DND-41 (cell line): ENCODE measurements at regions not wholly inside any gene's neighbourhood (a gene's known extent, or its start where the extent isn't known, plus 50 kb on each side); places are given as distances from the start of the nearest gene placed in this dataset.
"Not testable (repeated sequence)": the region's sequence is repeated elsewhere in the genome, so short reads cannot be mapped to it uniquely, and the experiment has no call there.

Source experiments
- ATAC-seq: fragments of 200-7000 bp; cut with Tn5 transposase; 3 replicates; pipeline ENCODE4 v1.9.1; 2021; ENCODE audit warnings: low read depth; ENCODE audit not compliant: insufficient read depth
- DNase-seq: peaks from one replicate; pipeline ENCODE4 v3.0.0-alpha.2; 2020
- H2AFZ ChIP-seq: 2 replicates; pipeline ENCODE4 v1.6.0; 2012; ENCODE audit warnings: low read depth, low read length
- H3K27ac ChIP-seq: 2 replicates; pipeline ENCODE4 v1.5.1; 2012; ENCODE audit warnings: low read length, inconsistent platforms
- H3K27me3 ChIP-seq: fragments of 200-600 bp; sonication (generic); 2 replicates; pipeline ENCODE4 v1.6.0; 2012; ENCODE audit warnings: low read length, mild to moderate bottlenecking, inconsistent platforms; ENCODE audit not compliant: insufficient read depth, poor library complexity
- H3K36me3 ChIP-seq: 2 replicates; pipeline ENCODE4 v1.5.1; 2012; ENCODE audit warnings: low read length, inconsistent platforms; ENCODE audit not compliant: insufficient read depth
- H3K4me1 ChIP-seq: 2 replicates; pipeline ENCODE4 v1.5.1; 2012; ENCODE audit warnings: mild to moderate bottlenecking, low read length; ENCODE audit not compliant: insufficient read depth
- H3K4me2 ChIP-seq: 2 replicates; pipeline ENCODE4 v1.6.0; 2012; ENCODE audit warnings: mild to moderate bottlenecking, moderate library complexity, low read length, inconsistent platforms; ENCODE audit not compliant: insufficient read depth
- H3K4me3 ChIP-seq, 2 experiments: fragments of 200-600 bp in 1 of 2; shearing (Covaris generic) in 1 of 2; 2 replicates each; pipeline ENCODE4 v1.5.1; 2012 to 2016; ENCODE audit warnings: inconsistent platforms in 2 of 2, low read length in 2 of 2, mild to moderate bottlenecking in 2 of 2, low read depth in 1 of 2, moderate library complexity in 1 of 2
- H3K79me2 ChIP-seq: 2 replicates; pipeline ENCODE4 v1.6.0; 2012; ENCODE audit warnings: low read length, inconsistent platforms; ENCODE audit not compliant: insufficient read depth
- H3K9ac ChIP-seq: 2 replicates; pipeline ENCODE4 v1.6.0; 2012; ENCODE audit warnings: low read depth, mild to moderate bottlenecking, inconsistent platforms, low read length, moderate library complexity
- H3K9me3 ChIP-seq: 2 replicates; pipeline ENCODE4 v1.5.1; 2012; ENCODE audit warnings: low read length, moderate library complexity, mild to moderate bottlenecking, inconsistent platforms; ENCODE audit not compliant: insufficient read depth, severe bottlenecking
- H4K20me1 ChIP-seq: 2 replicates; pipeline ENCODE4 v1.6.0; 2012; ENCODE audit warnings: low read length; ENCODE audit not compliant: insufficient read depth
- EZH2 ChIP-seq: IDR thresholded peaks from 3 replicates; pipeline ENCODE4 v1.6.1; 2012; ENCODE audit warnings: borderline replicate concordance, low read depth, mild to moderate bottlenecking, moderate library complexity, low read length, inconsistent platforms; ENCODE audit not compliant: severe bottlenecking
- TF ChIP-seq, protein P1 (sequence below): IDR thresholded peaks from 2 replicates; pipeline ENCODE4 v1.5.1; 2012; ENCODE audit warnings: borderline replicate concordance, low read length, moderate library complexity, mild to moderate bottlenecking; ENCODE audit not compliant: poor library complexity, severe bottlenecking; ENCODE audit errors: extremely low read depth

DNA sequence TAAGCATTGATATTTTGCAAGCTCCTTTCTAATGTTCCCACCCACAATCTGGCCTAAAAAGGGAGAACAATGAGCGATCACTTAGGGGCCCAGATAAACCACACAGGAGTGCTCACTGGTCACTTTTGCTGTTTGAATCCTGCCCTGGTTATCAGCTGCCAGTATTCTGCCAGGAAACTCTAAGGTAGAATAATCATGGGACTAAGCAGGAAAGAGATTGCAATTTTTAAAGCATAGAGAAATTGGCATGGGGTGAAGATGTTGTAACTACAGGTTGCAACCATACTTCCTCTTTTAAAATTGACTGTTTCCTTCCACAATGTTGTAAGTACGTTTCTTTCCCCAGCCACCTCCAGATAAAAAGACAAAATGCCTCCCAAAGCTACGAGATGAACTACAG, 251.2 kb upstream of the CDH11 start:
- Histone ChIP-seq H3K9me3 (no peaks in the 10 kb centered on the region), H3K4me3 (no peak overlapping the region), H3K4me1 (no peaks in the 10 kb centered on the region), H3K4me2 (no peak overlapping the region), H3K36me3 (no peaks in the 10 kb centered on the region), H3K9ac (no peak overlapping the region), H3K27ac (no peak overlapping the region), H4K20me1 (no peaks in the 10 kb centered on the region), H3K79me2 (no peaks in the 10 kb centered on the region), H2AFZ (no peak overlapping the region), H3K27me3 (no peaks in the 10 kb centered on the region)
- DNase-seq = no peak
- ATAC-seq = no peak
- no peak for TF ChIP-seq EZH2
- TF ChIP-seq, protein P1, sequence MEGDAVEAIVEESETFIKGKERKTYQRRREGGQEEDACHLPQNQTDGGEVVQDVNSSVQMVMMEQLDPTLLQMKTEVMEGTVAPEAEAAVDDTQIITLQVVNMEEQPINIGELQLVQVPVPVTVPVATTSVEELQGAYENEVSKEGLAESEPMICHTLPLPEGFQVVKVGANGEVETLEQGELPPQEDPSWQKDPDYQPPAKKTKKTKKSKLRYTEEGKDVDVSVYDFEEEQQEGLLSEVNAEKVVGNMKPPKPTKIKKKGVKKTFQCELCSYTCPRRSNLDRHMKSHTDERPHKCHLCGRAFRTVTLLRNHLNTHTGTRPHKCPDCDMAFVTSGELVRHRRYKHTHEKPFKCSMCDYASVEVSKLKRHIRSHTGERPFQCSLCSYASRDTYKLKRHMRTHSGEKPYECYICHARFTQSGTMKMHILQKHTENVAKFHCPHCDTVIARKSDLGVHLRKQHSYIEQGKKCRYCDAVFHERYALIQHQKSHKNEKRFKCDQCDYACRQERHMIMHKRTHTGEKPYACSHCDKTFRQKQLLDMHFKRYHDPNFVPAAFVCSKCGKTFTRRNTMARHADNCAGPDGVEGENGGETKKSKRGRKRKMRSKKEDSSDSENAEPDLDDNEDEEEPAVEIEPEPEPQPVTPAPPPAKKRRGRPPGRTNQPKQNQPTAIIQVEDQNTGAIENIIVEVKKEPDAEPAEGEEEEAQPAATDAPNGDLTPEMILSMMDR = no peak

DNA sequence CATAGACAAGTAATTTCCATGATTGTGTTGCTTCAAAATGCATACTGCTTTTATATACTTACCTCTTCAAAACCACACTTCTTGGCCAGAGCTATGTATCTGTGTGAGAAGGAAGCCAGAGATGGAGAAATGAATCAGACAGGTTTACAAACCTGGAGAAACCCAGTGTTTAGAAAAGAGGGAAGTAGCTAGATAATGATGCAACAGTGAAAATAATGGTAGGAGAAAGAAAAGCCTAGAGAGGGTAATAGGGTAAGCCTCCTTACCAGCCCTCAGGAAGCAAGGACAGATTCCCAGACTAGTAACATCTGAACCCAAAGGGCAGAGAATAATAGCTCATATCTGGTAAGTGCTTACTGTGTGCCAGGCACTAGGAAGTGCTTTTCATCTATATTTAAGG, 250.3 kb upstream of the CDH11 start:
- no peak for ATAC-seq
- no peak for TF ChIP-seq EZH2
- TF ChIP-seq, protein P1 = no peak
- no peak overlapping the region for H2AFZ ChIP-seq

DNA sequence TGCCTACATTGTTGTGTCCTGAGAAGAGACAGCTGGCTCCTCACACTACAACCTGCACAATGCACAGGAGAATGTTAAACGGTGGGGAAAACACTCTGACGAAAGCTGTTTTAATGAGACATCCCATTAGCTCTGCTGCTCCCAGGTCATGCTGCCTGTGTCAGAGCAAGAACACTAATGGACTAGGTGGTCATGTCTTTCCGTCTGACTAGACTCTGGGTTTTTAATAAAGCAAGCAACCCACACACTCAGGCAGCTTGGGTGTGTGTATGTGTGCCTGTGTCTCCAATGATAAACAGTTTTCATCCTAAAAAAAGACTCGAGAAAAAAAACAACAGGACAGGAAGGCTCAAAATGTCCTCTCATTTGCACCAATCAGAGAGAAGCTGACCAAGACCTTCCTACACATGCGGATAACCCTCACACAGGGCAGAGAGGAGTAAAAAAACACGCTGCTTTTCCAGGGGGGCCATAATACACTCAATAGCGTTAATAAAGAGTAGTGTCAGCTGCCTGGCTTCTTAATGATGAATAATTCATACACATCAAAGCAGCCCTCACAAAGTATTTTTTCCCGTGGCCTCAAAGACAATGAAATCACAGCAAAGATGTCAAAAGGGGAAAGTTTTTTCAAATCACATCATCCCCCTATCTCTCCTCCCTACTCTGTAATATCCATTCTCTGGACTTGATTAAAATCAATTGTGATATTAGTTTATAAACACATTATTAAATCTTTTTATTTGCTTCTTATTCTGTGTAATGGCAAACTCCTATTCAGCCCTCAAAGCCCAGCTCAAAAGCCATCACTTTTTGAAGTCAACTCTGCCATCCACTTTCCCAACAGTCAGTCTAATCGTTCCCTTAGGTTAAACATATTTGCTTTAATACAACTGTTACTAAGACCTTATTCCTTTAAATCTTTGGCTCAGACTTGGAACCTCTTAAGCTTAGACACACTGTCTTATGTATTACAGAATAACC, 244.2 kb upstream of the CDH11 start:
- ATAC-seq = no peak

More for the DNA sequence above, 250.3 kb upstream of the CDH11 start:
- no peak overlapping the region for H3K4me2 ChIP-seq
- no peak overlapping the region for H3K4me3 ChIP-seq
- no peaks in the 10 kb centered on the region for H3K4me1 ChIP-seq
- H3K9me3 ChIP-seq = no peaks in the 10 kb centered on the region
- no peak overlapping the region for H3K27ac ChIP-seq
- H4K20me1 ChIP-seq = no peaks in the 10 kb centered on the region
- H3K9ac ChIP-seq = no peak overlapping the region
- H3K36me3 ChIP-seq = no peaks in the 10 kb centered on the region
- no peaks in the 10 kb centered on the region for H3K79me2 ChIP-seq
- no peaks in the 10 kb centered on the region for H3K27me3 ChIP-seq
- no peak for DNase-seq

DNA sequence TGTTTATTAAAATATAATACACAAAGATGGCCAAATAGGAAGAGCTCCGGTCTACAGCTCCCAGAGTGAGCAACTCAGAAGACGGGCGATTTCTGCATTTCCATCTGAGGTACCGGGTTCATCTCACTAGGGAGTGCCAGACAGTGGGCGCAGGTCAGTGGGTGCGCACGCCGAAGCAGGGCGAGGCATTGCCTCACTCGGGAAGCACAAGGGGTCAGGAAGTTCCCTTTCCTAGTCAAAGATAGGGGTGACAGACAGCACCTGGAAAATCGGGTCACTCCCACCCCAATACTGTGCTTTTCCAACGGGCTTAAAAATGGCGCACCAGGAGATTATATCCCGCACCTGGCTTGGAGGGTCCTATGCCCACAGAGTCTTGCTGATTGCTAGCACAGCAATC, 234.9 kb upstream of the CDH11 start:
- DNase-seq, H3K9me3 ChIP-seq, H3K4me1 ChIP-seq, H4K20me1 ChIP-seq, ATAC-seq, H2AFZ ChIP-seq, H3K4me2 ChIP-seq, H3K4me3 ChIP-seq, H3K27ac ChIP-seq, H3K36me3 ChIP-seq, H3K27me3 ChIP-seq, H3K79me2 ChIP-seq, H3K9ac ChIP-seq: not testable (repeated sequence)

More for the DNA sequence above, 244.2 kb upstream of the CDH11 start:
- H2AFZ ChIP-seq = no peak overlapping the region
- no peak overlapping the region for H3K9ac ChIP-seq
- H3K36me3 ChIP-seq = no peaks in the 10 kb centered on the region
- no peak overlapping the region for H3K4me3 ChIP-seq
- H3K9me3 ChIP-seq = no peaks in the 10 kb centered on the region
- H3K27ac ChIP-seq = no peak overlapping the region
- no peaks in the 10 kb centered on the region for H3K27me3 ChIP-seq
- no peaks in the 10 kb centered on the region for H4K20me1 ChIP-seq
- no peaks in the 10 kb centered on the region for H3K79me2 ChIP-seq
- TF ChIP-seq EZH2 = no peak
- TF ChIP-seq, protein P1 = no peak
- no peaks in the 10 kb centered on the region for H3K4me1 ChIP-seq
- DNase-seq = no peak
- no peak overlapping the region for H3K4me2 ChIP-seq
